ENCODE measurements at regions not wholly inside any gene's neighbourhood (a gene's known extent, or its start where the extent isn't known, plus 50 kb on each side); places are given as distances from the start of the nearest gene placed in this dataset.

DNA sequence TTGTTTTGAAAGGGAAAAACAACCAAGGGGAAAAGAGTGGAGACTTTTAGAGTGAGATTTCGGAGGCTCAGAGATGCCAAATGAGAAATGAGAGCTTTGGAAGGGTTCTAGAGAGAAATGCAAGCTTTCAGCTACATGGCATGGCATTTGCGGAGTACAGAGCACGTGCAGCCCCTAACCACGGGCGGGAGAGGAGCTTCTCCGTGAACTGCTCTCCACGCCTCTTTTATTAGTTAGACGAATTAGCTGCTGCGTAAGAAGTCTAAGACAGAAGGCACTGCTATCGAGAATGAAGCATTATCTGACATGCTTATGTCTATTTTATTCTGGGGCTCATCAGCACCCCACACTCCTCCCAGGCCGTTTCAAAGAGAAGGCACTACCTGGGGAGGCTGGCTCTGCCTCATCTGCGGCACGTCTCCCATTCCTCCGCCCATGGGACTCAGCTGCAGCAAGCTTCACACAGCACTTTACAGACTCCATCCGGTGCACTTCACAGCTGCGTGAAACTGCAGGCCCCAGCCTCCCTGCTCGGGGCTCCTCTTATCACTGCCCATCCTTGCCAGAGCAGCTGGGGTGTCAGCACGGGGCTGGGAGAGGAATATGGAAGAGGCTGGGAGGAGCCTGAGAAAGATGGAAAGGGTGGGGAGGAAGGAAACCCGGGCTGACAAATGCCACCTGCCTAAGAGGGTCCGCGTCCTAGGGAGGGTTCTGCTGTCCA, 207.3 kb upstream of the APCDD1 start:
- TF ChIP-seq CTCF (optimal IDR thresholded peaks at IDR 0.05 in 1 of 3, IDR thresholded peaks at IDR 0.05 in 1 of 3, conservative IDR thresholded peaks at IDR 0.05 in 1 of 3; ENCODE audit: extremely low read depth in 1 of 3, insufficient read depth in 2 of 3, low read length in 3 of 3) (no peak), EZH2 (IDR thresholded peaks at IDR 0.05; ENCODE audit: low read length) (no peak)
- H3K4me2 ChIP-seq (ENCODE audit: control insufficient read depth, extremely low read depth, insufficient read depth, low read depth, low read length), result no peak overlapping the region
- H3K27ac ChIP-seq (ENCODE audit: control insufficient read depth, insufficient read depth, low read length), result no peak overlapping the region
- H3K9ac ChIP-seq (ENCODE audit: control insufficient read depth, extremely low read depth, insufficient read depth, low read length), result no peak overlapping the region
- no peaks in the 10 kb centered on the region for H3K79me2 ChIP-seq (ENCODE audit: control insufficient read depth, insufficient read depth, low read length)
- H3K9me1 ChIP-seq (ENCODE audit: control insufficient read depth, extremely low read depth, insufficient read depth, low read length), result no peaks in the 10 kb centered on the region
- H4K20me1 ChIP-seq (ENCODE audit: control insufficient read depth, extremely low read depth, insufficient read depth, low read length), result no peaks in the 10 kb centered on the region
- FAIRE-seq, result no peak
- DNase-seq (ENCODE audit: low read depth, low spot score), result no peak
- no peaks in the 10 kb centered on the region for H3K9me3 ChIP-seq (ENCODE audit: control insufficient read depth, low read depth, low read length)
- H3K36me3 ChIP-seq (ENCODE audit: control insufficient read depth in 2 of 2, extremely low read depth in 1 of 2, insufficient read depth in 2 of 2, low read length in 2 of 2), result no peaks in the 10 kb centered on the region
- dilution Hi-C loops (cut with MboI; ENCODE audit: extremely low pct_ligation_motif_present, low sequenced_read_pairs), result no loop called here
- no peaks in the 10 kb centered on the region for H3K4me1 ChIP-seq (ENCODE audit: control insufficient read depth, extremely low read depth, insufficient read depth, low read length)
- H3K27me3 ChIP-seq (ENCODE audit: control insufficient read depth, extremely low read depth, insufficient read depth, low read length), result no peaks in the 10 kb centered on the region
- no peak overlapping the region for H3K4me3 ChIP-seq (ENCODE audit: control insufficient read depth in 2 of 3, extremely low read depth in 1 of 3, insufficient read depth in 2 of 3, low read depth in 1 of 3, low read length in 3 of 3)
- H2AFZ ChIP-seq (ENCODE audit: control insufficient read depth, low read length), result no peak overlapping the region

DNA sequence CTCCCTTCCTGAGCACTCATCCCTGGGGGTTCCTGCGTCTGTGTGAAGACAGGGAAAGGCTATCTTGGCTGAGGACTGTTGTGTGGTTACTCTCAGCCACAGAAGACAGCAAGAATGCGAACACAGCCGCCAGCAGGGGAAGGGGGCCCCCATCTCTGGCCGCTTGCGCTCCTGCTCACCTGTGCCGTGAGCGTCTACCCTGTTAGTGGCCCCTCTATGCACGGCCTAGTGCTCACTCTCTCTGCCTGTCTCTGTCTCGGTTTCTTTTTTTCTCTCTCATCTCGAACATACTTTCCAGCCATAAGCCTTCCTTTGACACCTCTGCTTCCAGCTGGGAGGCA, 206.7 kb upstream of the APCDD1 start:
- Histone ChIP-seq H3K4me1 (ENCODE audit: control insufficient read depth, extremely low read depth, insufficient read depth, low read length) (no peaks in the 10 kb centered on the region), H3K9me1 (ENCODE audit: control insufficient read depth, extremely low read depth, insufficient read depth, low read length) (no peaks in the 10 kb centered on the region), H3K27ac (ENCODE audit: control insufficient read depth, insufficient read depth, low read length) (no peak overlapping the region), H3K4me3 (ENCODE audit: control insufficient read depth in 2 of 3, extremely low read depth in 1 of 3, insufficient read depth in 2 of 3, low read depth in 1 of 3, low read length in 3 of 3) (no peak overlapping the region), H3K79me2 (ENCODE audit: control insufficient read depth, insufficient read depth, low read length) (no peaks in the 10 kb centered on the region), H3K9ac (ENCODE audit: control insufficient read depth, extremely low read depth, insufficient read depth, low read length) (no peak overlapping the region), H3K9me3 (ENCODE audit: control insufficient read depth, low read depth, low read length) (no peaks in the 10 kb centered on the region), H2AFZ (ENCODE audit: control insufficient read depth, low read length) (no peak overlapping the region), H3K4me2 (ENCODE audit: control insufficient read depth, extremely low read depth, insufficient read depth, low read depth, low read length) (no peak overlapping the region), H3K36me3 (ENCODE audit: control insufficient read depth in 2 of 2, extremely low read depth in 1 of 2, insufficient read depth in 2 of 2, low read length in 2 of 2) (no peaks in the 10 kb centered on the region), H3K27me3 (ENCODE audit: control insufficient read depth, extremely low read depth, insufficient read depth, low read length) (no peaks in the 10 kb centered on the region), H4K20me1 (ENCODE audit: control insufficient read depth, extremely low read depth, insufficient read depth, low read length) (no peaks in the 10 kb centered on the region)
- no peak for TF ChIP-seq CTCF (optimal IDR thresholded peaks at IDR 0.05 in 1 of 3, IDR thresholded peaks at IDR 0.05 in 1 of 3, conservative IDR thresholded peaks at IDR 0.05 in 1 of 3; ENCODE audit: extremely low read depth in 1 of 3, insufficient read depth in 2 of 3, low read length in 3 of 3)
- no peak for TF ChIP-seq EZH2 (IDR thresholded peaks at IDR 0.05; ENCODE audit: low read length)
- no peak for FAIRE-seq
- no peak for DNase-seq (ENCODE audit: low read depth, low spot score)
- dilution Hi-C loops (cut with MboI; ENCODE audit: extremely low pct_ligation_motif_present, low sequenced_read_pairs), result no loop called here

All from keratinocyte (primary cell).